Activated CD4-positive, alpha-beta T cell treated with anti-CD3 and anti-CD28 coated beads for 36 hours (primary cell): ENCODE measurements at regions not wholly inside any gene's neighbourhood (a gene's known extent, or its start where the extent isn't known, plus 50 kb on each side); places are given as distances from the start of the nearest gene placed in this dataset.

Source experiments
- ATAC-seq: fragments of 200-7000 bp; cut with Tn5 transposase; one replicate; pipeline ENCODE4 v1.10.0; 2021; ENCODE audit warnings: mild to moderate bottlenecking, moderate library complexity
- CTCF ChIA-PET: fragments of 350-600 bp; sonication (Branson Sonifier 250); formaldehyde crosslinking; loops from one replicate; lab custom pipeline; 2021; ENCODE audit warnings: antibody characterized with exemption; lab: Charles Lee
- POLR2A ChIA-PET: fragments of 350-600 bp; sonication (Branson Sonifier 250); formaldehyde crosslinking; loops from one replicate; lab custom pipeline; 2021; ENCODE audit warnings: antibody characterized with exemption, inconsistent platforms; lab: Charles Lee
- DNase-seq: peaks from one replicate; pipeline ENCODE4 v3.0.0-alpha.2; 2020
- H3K27ac Mint-ChIP-seq: one replicate; pipeline ENCODE4 v1.8.0; 2021; ENCODE audit warnings: mixed read lengths
- H3K27me3 Mint-ChIP-seq: one replicate; pipeline ENCODE4 v1.8.0; 2021; ENCODE audit warnings: mixed read lengths
- H3K36me3 Mint-ChIP-seq: one replicate; pipeline ENCODE4 v1.8.0; 2021; ENCODE audit warnings: low read depth, mixed read lengths
- H3K4me1 Mint-ChIP-seq: one replicate; pipeline ENCODE4 v1.8.0; 2021; ENCODE audit warnings: mixed read lengths
- H3K4me3 Mint-ChIP-seq: one replicate; pipeline ENCODE4 v1.8.0; 2021; ENCODE audit warnings: mild to moderate bottlenecking, moderate library complexity, mixed read lengths
- H3K9me3 Mint-ChIP-seq: one replicate; pipeline ENCODE4 v1.8.0; 2021; ENCODE audit warnings: low read depth, mixed read lengths
- intact Hi-C, 2 experiments: fragments of 100-400 bp; cut with DNase I in 1 of 2; cut with micrococcal nuclease in 1 of 2; formaldehyde crosslinking; loops; one replicate each; pipeline versions ENCODE4 v1.14.2 to v1.15.1; 2022 to 2024; cut with DNase I, micrococcal nuclease

GRCh38 chr12:87782838-87783237, 246.4 kb downstream of the C12orf50 start:
- H3K4me3 Mint-ChIP-seq: no peak overlapping the region
- H3K4me1 Mint-ChIP-seq: no peaks in the 10 kb centered on the region
- CTCF ChIA-PET: interaction anchor here (0.6 kb wide), 1 partner anchor 391 kb away, joined by 3 read pairs; no protein-coding TSS in a partner anchor
- DNase-seq (no peak), ATAC-seq (no peak)
- H3K9me3 Mint-ChIP-seq: peaks cover 2% of the 10 kb centered on the region
- no peaks in the 10 kb centered on the region for H3K27me3 Mint-ChIP-seq
- H3K27ac Mint-ChIP-seq: no peak overlapping the region
- POLR2A ChIA-PET: no interaction called here
- no peaks in the 10 kb centered on the region for H3K36me3 Mint-ChIP-seq
- intact Hi-C loops: no loop called here

- H3K9me3 Mint-ChIP-seq: peaks cover 2% of the 10 kb centered on the region
- ATAC-seq: no peak
- H3K27ac Mint-ChIP-seq: no peak overlapping the region
- H3K36me3 Mint-ChIP-seq: no peaks in the 10 kb centered on the region
- no peaks in the 10 kb centered on the region for H3K4me1 Mint-ChIP-seq
- DNase-seq: no peak
- intact Hi-C loops: no loop called here
- POLR2A ChIA-PET: no interaction called here
- CTCF ChIA-PET: interaction anchor here (0.6 kb wide), 1 partner anchor 171 kb away, joined by 3 read pairs; no protein-coding TSS in a partner anchor
- no peak overlapping the region for H3K4me3 Mint-ChIP-seq
- H3K27me3 Mint-ChIP-seq: no peaks in the 10 kb centered on the region
These were observed 249.2 kb downstream of the C12orf50 start for GRCh38 chr12:87779858-87780498.

DNA sequence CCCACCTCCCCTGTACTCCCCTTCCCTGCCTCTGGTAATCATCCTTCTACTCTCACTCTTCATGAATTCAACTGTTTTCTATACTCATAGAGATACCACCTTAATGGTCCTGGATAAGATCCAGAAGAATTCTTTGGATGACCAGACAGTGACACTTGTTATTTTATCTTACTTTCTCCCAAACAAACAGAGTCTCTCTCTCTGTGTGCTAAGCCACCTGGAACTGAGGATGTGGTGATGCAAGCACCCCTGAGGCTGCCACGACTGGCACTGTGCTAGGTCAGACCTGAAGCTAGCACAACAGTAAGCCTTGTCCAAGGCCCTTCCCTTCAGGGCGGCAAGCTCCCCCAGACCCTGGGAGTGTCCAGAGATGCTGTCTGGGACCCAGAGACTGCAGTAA, 250.2 kb downstream of the C12orf50 start:
- POLR2A ChIA-PET: no interaction called here
- DNase-seq: no peak
- H3K36me3 Mint-ChIP-seq: no peaks in the 10 kb centered on the region
- H3K27ac Mint-ChIP-seq: no peak overlapping the region
- CTCF ChIA-PET: interaction anchor here (0.6 kb wide), 1 partner anchor 170 kb away, joined by 3 read pairs; no protein-coding TSS in a partner anchor
- peaks cover 2% of the 10 kb centered on the region for H3K9me3 Mint-ChIP-seq
- H3K27me3 Mint-ChIP-seq: no peaks in the 10 kb centered on the region
- no peaks in the 10 kb centered on the region for H3K4me1 Mint-ChIP-seq
- H3K4me3 Mint-ChIP-seq: no peak overlapping the region
- no peak for ATAC-seq
- intact Hi-C loops: no loop called here

DNA sequence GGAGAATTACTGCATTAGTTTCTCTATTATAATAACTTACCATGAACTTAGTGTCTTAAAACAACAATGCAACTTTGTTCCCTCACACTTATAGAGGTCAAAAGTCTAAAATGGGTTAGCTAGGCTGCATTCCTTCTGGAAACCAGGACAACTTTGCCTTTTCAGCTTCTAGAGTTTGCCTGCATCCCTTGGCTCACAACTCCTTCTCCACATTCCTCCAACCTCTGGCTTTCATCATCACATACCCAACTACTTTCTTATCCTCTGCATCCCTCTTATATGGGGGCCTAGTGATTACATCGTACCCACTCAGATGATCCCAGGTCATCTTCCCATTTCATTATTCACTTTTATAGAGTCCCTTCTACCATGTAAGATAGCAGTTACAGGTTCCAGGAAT, 251.1 kb downstream of the C12orf50 start:
- no peak overlapping the region for H3K27ac Mint-ChIP-seq
- H3K36me3 Mint-ChIP-seq: no peaks in the 10 kb centered on the region
- POLR2A ChIA-PET: no interaction called here
- H3K4me3 Mint-ChIP-seq: no peak overlapping the region
- CTCF ChIA-PET: no interaction called here
- intact Hi-C loops: no loop called here
- no peaks in the 10 kb centered on the region for H3K9me3 Mint-ChIP-seq
- no peaks in the 10 kb centered on the region for H3K27me3 Mint-ChIP-seq
- no peaks in the 10 kb centered on the region for H3K4me1 Mint-ChIP-seq
- no peak for ATAC-seq
- no peak for DNase-seq

DNA sequence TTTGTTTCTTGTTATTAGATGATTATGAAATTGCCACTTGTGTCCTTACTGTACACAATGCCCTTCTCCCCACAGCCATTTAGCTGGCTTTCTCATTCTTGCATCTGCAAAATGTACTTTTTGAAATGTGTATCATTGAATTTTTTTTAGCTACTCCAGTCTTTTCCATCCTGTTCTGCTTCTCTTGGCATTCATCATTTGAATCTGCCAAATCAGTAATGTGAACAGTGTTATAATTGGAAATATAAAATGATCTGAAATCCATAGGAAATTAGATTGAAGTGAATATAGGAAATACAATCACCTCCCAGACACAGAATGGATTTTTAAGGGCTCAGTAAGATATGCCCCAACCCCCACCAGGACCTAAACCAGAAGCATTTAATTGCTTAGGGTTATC, 253.4 kb downstream of the C12orf50 start:
- H3K36me3 Mint-ChIP-seq: no peaks in the 10 kb centered on the region
- no peaks in the 10 kb centered on the region for H3K27me3 Mint-ChIP-seq
- no peaks in the 10 kb centered on the region for H3K9me3 Mint-ChIP-seq
- no peak for ATAC-seq
- no peak overlapping the region for H3K27ac Mint-ChIP-seq
- DNase-seq: no peak
- ChIA-PET POLR2A (no interaction called here), CTCF (interaction anchor here (0.8 kb wide), 1 partner anchor 73 kb away, joined by 4 read pairs; no protein-coding TSS in a partner anchor)
- intact Hi-C loops: no loop called here
- no peak overlapping the region for H3K4me3 Mint-ChIP-seq
- H3K4me1 Mint-ChIP-seq: no peaks in the 10 kb centered on the region

DNA sequence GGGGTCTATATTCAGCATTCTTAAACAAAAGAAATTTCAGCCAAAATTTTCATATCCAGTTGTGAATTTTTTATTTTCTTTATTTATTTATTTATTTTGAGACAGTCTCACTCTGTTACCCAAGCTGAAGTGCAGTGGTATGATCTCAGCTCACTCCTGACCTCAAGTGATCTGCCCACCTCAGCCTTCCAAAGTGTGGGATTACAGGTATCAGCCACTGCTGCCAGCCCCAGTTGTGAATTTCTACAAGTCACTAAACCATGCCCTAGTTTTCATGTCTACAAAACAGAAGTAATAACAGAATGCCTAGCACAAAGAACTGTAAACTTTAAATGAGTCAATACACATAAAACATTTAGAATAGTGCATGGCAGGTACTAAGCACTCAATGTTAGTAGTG, 254.2 kb downstream of the C12orf50 start:
- CTCF ChIA-PET: no interaction called here
- Mint-ChIP-seq H3K4me1 (no peaks in the 10 kb centered on the region), H3K27ac (no peak overlapping the region), H3K9me3 (no peaks in the 10 kb centered on the region), H3K4me3 (no peak overlapping the region), H3K27me3 (no peaks in the 10 kb centered on the region), H3K36me3 (no peaks in the 10 kb centered on the region)
- DNase-seq (no peak), ATAC-seq (no peak)
- POLR2A ChIA-PET: no interaction called here
- intact Hi-C loops: no loop called here

DNA sequence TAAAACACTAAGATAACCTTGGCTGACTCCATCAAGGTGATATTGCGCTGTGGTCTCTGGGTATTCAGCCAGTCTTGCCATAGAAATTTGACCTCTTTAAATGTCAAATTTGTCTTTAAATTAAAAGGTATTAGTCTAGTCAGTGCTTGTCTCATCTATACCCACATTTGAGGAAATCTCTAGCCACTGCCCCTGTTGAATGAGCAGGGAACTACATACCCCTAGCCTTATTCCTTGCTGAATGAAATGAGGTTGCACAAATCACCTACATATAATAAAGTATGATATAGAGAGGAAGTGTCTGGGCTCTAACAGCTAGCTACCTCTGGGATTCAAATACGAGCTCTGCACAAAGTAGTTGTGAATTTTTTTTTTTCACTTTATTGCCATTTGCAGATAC, 256.8 kb downstream of the C12orf50 start:
- DNase-seq (no peak), ATAC-seq (no peak)
- Mint-ChIP-seq H3K27ac (no peak overlapping the region), H3K4me1 (no peaks in the 10 kb centered on the region), H3K27me3 (no peaks in the 10 kb centered on the region), H3K36me3 (no peaks in the 10 kb centered on the region), H3K9me3 (no peaks in the 10 kb centered on the region), H3K4me3 (no peak overlapping the region)
- ChIA-PET CTCF (no interaction called here), POLR2A (no interaction called here)
- intact Hi-C loops: no loop called here

DNA sequence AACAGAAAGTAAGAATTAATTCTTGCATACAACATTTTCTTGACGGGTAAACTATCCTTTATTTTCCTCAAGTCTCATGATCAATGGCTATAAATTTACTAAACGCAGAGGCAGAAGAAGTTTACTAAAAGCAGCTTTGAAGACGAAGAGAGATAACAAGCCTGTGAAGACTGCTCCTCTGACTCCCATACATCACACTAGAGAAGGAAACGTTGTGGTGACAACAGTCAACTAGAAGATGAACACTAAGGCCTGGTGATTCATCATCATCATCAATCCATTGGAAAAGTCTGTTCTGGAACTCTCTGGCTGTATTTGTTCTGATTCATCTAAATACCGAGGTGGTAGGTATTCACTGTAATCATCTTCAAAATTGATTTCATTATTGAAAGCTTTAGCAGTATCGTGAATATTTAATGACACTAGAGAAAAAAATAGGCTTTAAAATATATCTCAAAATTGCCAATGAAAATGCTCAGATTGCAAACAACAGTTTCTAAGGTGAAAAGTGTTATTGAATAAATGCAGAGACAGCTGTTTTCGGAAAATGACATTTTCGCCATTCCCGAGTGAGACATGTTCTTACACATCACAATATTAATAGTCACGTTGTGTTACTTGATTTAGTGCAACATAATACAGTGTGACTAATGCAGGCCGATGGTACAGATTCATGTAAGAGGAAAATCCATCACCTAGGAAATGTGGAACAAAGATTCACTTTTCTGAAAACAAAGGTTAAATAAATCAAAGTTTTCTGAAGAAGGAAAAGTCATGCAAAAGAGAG, 260.5 kb downstream of the C12orf50 start:
- DNase-seq (no peak), ATAC-seq (no peak)
- H3K27me3 Mint-ChIP-seq: no peaks in the 10 kb centered on the region
- H3K4me3 Mint-ChIP-seq: no peak overlapping the region
- H3K4me1 Mint-ChIP-seq: no peaks in the 10 kb centered on the region
- no peaks in the 10 kb centered on the region for H3K36me3 Mint-ChIP-seq
- intact Hi-C loops: no loop called here
- ChIA-PET POLR2A (no interaction called here), CTCF (no interaction called here)
- H3K27ac Mint-ChIP-seq: no peak overlapping the region
- H3K9me3 Mint-ChIP-seq: no peaks in the 10 kb centered on the region

DNA sequence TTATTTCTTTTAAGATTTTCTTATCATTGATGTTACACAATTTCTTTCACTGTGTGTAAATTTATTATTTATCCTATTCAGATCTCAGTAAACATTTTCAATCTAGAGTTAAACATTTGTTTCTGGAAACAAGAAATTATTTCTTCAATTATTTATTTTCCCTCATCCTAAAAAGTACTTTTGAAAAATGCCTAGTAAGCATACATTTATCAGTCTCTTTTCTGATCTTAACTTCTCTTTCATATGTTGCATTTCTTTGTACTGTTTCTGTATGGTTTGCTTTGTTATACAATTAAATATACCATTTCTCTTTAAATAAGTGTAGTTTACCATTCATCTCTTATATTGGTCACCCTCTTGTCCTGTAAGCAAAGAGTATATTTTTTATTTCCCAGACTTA, 263.2 kb downstream of the C12orf50 start:
- CTCF ChIA-PET: no interaction called here
- H3K27me3 Mint-ChIP-seq: no peaks in the 10 kb centered on the region

DNA sequence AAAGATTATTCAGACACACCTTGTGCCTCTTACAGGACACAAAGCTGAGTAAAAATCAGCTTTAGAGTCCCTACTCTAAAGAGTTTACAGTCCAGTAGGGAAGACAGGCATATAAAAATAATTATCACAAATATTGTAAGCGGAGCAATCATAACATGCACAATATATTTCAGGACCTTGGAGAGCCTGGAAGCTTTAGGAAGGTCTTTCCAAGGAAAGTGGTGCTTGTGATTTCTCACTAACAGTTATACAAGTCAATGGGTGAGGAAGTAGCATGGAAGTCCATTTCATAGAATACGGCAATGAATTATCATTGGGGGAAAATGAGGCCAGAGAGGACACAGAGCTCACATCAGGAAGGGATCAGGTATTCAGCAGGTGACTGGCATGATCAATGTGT, 268.3 kb downstream of the C12orf50 start:
- DNase-seq (no peak), ATAC-seq (no peak)
- Mint-ChIP-seq H3K4me3 (no peak overlapping the region), H3K36me3 (no peaks in the 10 kb centered on the region), H3K4me1 (no peaks in the 10 kb centered on the region), H3K27ac (no peak overlapping the region), H3K9me3 (no peaks in the 10 kb centered on the region), H3K27me3 (no peaks in the 10 kb centered on the region)
- intact Hi-C loops: no loop called here
- POLR2A ChIA-PET: no interaction called here
- CTCF ChIA-PET: no interaction called here

More for the DNA sequence above, 263.2 kb downstream of the C12orf50 start:
- intact Hi-C loops: no loop called here
- H3K4me1 Mint-ChIP-seq: no peaks in the 10 kb centered on the region
- no peaks in the 10 kb centered on the region for H3K36me3 Mint-ChIP-seq
- no peaks in the 10 kb centered on the region for H3K9me3 Mint-ChIP-seq
- no peak overlapping the region for H3K4me3 Mint-ChIP-seq
- ATAC-seq: no peak
- DNase-seq: no peak
- H3K27ac Mint-ChIP-seq: no peak overlapping the region
- POLR2A ChIA-PET: no interaction called here

DNA sequence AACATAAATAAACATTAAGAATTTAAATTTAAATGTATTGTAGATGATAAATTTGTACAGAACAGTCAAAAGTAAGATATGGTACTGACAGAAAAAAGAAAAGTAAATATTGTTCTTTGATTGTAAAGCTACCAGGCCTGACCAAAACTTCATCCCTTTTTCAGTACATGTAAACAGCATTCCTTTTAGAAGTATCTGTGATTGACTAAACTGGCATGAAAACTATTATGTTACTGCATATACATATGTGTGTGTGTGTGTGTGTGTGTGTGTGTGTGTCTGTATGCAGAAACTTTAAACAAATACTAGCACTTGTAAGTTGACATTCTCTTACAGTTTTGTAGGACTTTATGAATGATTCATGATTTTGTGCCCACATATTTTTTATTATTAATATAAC, 270.9 kb downstream of the C12orf50 start:
- ChIA-PET POLR2A (no interaction called here), CTCF (no interaction called here)
- Mint-ChIP-seq H3K27me3 (no peaks in the 10 kb centered on the region), H3K9me3 (peaks cover 3% of the 10 kb centered on the region), H3K4me1 (no peaks in the 10 kb centered on the region), H3K36me3 (no peaks in the 10 kb centered on the region), H3K4me3 (no peak overlapping the region), H3K27ac (no peak overlapping the region)
- intact Hi-C loops: no loop called here
- no peak for DNase-seq
- ATAC-seq: no peak

DNA sequence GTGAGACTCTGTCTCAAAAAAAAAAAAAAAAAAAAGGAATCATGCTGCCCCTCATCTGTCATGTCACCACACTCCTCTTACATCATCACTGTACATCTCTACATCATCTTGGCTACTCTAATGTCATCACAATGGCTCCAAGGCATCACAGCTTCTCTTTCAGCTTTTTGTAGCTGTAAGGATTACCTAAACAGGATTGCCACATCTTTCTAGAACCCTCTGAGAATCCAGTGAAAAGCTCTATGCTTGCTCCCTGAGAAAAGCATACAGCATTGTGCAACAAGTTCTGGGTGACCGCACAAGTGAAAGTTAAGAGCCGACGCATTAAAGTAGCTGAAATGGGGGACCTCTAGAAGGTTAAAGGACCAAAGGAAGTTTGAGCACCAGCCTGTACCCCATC, 272.5 kb downstream of the C12orf50 start:
- no peak overlapping the region for H3K27ac Mint-ChIP-seq
- H3K36me3 Mint-ChIP-seq: no peaks in the 10 kb centered on the region
- ATAC-seq: no peak
- peaks cover 3% of the 10 kb centered on the region for H3K9me3 Mint-ChIP-seq
- no peak for DNase-seq
- intact Hi-C loops: no loop called here
- no peaks in the 10 kb centered on the region for H3K4me1 Mint-ChIP-seq
- H3K27me3 Mint-ChIP-seq: no peaks in the 10 kb centered on the region
- ChIA-PET POLR2A (no interaction called here), CTCF (no interaction called here)
- no peak overlapping the region for H3K4me3 Mint-ChIP-seq
